CD4-positive, alpha-beta T cell (primary cell): ENCODE measurements at regions not wholly inside any gene's neighbourhood (a gene's known extent, or its start where the extent isn't known, plus 50 kb on each side); places are given as distances from the start of the nearest gene placed in this dataset.

Source experiments
- ATAC-seq: fragments of 200-7000 bp; cut with Tn5 transposase; one replicate; pipeline ENCODE4 v1.10.0; 2022; ENCODE audit warnings: mild to moderate bottlenecking; ENCODE audit not compliant: poor library complexity
- CTCF ChIA-PET: fragments of 350-600 bp; sonication (Branson Sonifier 250); formaldehyde crosslinking; loops from one replicate; lab custom pipeline; 2021; ENCODE audit warnings: antibody characterized with exemption, inconsistent platforms; lab: Charles Lee
- POLR2A ChIA-PET: fragments of 350-600 bp; sonication (Branson Sonifier 250); formaldehyde crosslinking; loops from one replicate; lab custom pipeline; 2021; ENCODE audit warnings: antibody characterized with exemption, inconsistent platforms; lab: Charles Lee
- DNase-seq, 14 experiments: peaks; one replicate each; pipeline ENCODE4 v3.0.0-alpha.2; 2013 to 2020; ENCODE audit warnings: mixed read lengths in 2 of 14
- H3K27ac ChIP-seq, 2 donors: one replicate each; pipeline versions ENCODE4 v1.5.1 to v1.7.0; 2013; ENCODE audit warnings: low read length in 2 of 2, low read depth in 1 of 2, mild to moderate bottlenecking in 1 of 2
- H3K27me3 ChIP-seq, 2 experiments: 1 replicate in 1 of 2; 2 replicates in 1 of 2; pipeline versions ENCODE4 v1.6.1 to v1.7.0; 2013; ENCODE audit warnings: low read length in 2 of 2, control low read depth in 1 of 2, mild to moderate bottlenecking in 1 of 2, moderate library complexity in 1 of 2; ENCODE audit not compliant: insufficient read depth in 2 of 2, control insufficient read depth in 1 of 2
- H3K36me3 ChIP-seq: one replicate; pipeline ENCODE4 v1.6.1; 2013; ENCODE audit warnings: low read length, control low read depth; ENCODE audit not compliant: insufficient read depth
- H3K4me1 ChIP-seq: one replicate; pipeline ENCODE4 v1.6.1; 2013; ENCODE audit warnings: low read length, control low read depth; ENCODE audit not compliant: insufficient read depth
- H3K4me3 ChIP-seq: one replicate; pipeline ENCODE4 v1.5.1; 2013; ENCODE audit warnings: mild to moderate bottlenecking, low read length, moderate library complexity
- H3K9me3 ChIP-seq, 2 experiments: 1 replicate in 1 of 2; 2 replicates in 1 of 2; pipeline versions ENCODE4 v1.6.1 to v1.7.0; 2013; ENCODE audit warnings: low read length in 2 of 2, mild to moderate bottlenecking in 2 of 2, control low read depth in 1 of 2, moderate library complexity in 1 of 2; ENCODE audit not compliant: control insufficient read depth in 1 of 2, insufficient read depth in 1 of 2
- H3K27ac Mint-ChIP-seq: one replicate; pipeline ENCODE4 v1.8.0; 2020; ENCODE audit warnings: mixed read lengths
- H3K27me3 Mint-ChIP-seq: one replicate; pipeline ENCODE4 v1.8.0; 2021; ENCODE audit warnings: mixed read lengths
- H3K36me3 Mint-ChIP-seq: one replicate; pipeline ENCODE4 v1.8.0; 2021; ENCODE audit warnings: low read depth, mixed read lengths
- H3K4me1 Mint-ChIP-seq: one replicate; pipeline ENCODE4 v1.8.0; 2021; ENCODE audit warnings: low read depth, mixed read lengths
- H3K4me3 Mint-ChIP-seq: one replicate; pipeline ENCODE4 v1.8.0; 2020; ENCODE audit warnings: mild to moderate bottlenecking, mixed read lengths
- H3K9me3 Mint-ChIP-seq: one replicate; pipeline ENCODE4 v1.8.0; 2020; ENCODE audit warnings: mixed read lengths
- CTCF ChIP-seq: fragments of 200-600 bp; IDR thresholded peaks from one replicate; pipeline ENCODE4 v1.8.0; 2022; ENCODE audit warnings: antibody characterized with exemption, mild to moderate bottlenecking
- intact Hi-C, 2 experiments: fragments of 100-400 bp; cut with DNase I in 1 of 2; cut with micrococcal nuclease in 1 of 2; formaldehyde crosslinking; loops; one replicate each; pipeline versions ENCODE4 v1.15.1 to v1.9.0; 2023 to 2025; cut with DNase I, micrococcal nuclease

GRCh38 chr4:117400039-117400835 lies 314.9 kb upstream of the TRAM1L1 start:
- ATAC-seq = no peak
- no peak overlapping the region for H3K27ac Mint-ChIP-seq
- H3K36me3 Mint-ChIP-seq = no peaks in the 10 kb centered on the region
- intact Hi-C loops = no loop called here
- no peaks in the 10 kb centered on the region for H3K9me3 ChIP-seq
- H3K4me1 Mint-ChIP-seq = no peaks in the 10 kb centered on the region
- H3K27ac ChIP-seq = no peak overlapping the region
- no peak overlapping the region for H3K4me3 Mint-ChIP-seq
- TF ChIP-seq CTCF = no peak
- no peak for DNase-seq
- H3K27me3 Mint-ChIP-seq = no peaks in the 10 kb centered on the region
- no peak overlapping the region for H3K4me3 ChIP-seq
- no peaks in the 10 kb centered on the region for H3K36me3 ChIP-seq
- no peaks in the 10 kb centered on the region for H3K27me3 ChIP-seq
- H3K9me3 Mint-ChIP-seq = no peaks in the 10 kb centered on the region
- POLR2A ChIA-PET = no interaction called here
- CTCF ChIA-PET = no interaction called here
- H3K4me1 ChIP-seq = no peaks in the 10 kb centered on the region

- H3K4me1 ChIP-seq = no peaks in the 10 kb centered on the region
- intact Hi-C loops = no loop called here
- Mint-ChIP-seq H3K27me3 (no peaks in the 10 kb centered on the region), H3K4me3 (no peak overlapping the region), H3K36me3 (no peaks in the 10 kb centered on the region), H3K9me3 (peaks cover 2% of the 10 kb centered on the region), H3K27ac (no peak overlapping the region), H3K4me1 (no peaks in the 10 kb centered on the region)
- H3K27me3 ChIP-seq = no peaks in the 10 kb centered on the region
- no peak for ATAC-seq
- TF ChIP-seq CTCF = no peak
- H3K4me3 ChIP-seq = no peak overlapping the region
- ChIA-PET CTCF (no interaction called here), POLR2A (no interaction called here)
- no peak for DNase-seq
- no peaks in the 10 kb centered on the region for H3K36me3 ChIP-seq
- no peak overlapping the region for H3K27ac ChIP-seq
- no peaks in the 10 kb centered on the region for H3K9me3 ChIP-seq
These were observed 327.3 kb upstream of the TRAM1L1 start for GRCh38 chr4:117412661-117413060.

GRCh38 chr4:117417856-117418255 lies 332.5 kb upstream of the TRAM1L1 start:
- ATAC-seq (no peak), DNase-seq (no peak)
- Mint-ChIP-seq H3K4me1 (no peaks in the 10 kb centered on the region), H3K4me3 (no peak overlapping the region), H3K27me3 (no peaks in the 10 kb centered on the region), H3K27ac (no peak overlapping the region), H3K36me3 (no peaks in the 10 kb centered on the region), H3K9me3 (no peaks in the 10 kb centered on the region)
- Histone ChIP-seq H3K4me3 (no peak overlapping the region), H3K27me3 (no peaks in the 10 kb centered on the region), H3K9me3 (no peaks in the 10 kb centered on the region), H3K36me3 (no peaks in the 10 kb centered on the region), H3K27ac (no peak overlapping the region), H3K4me1 (no peaks in the 10 kb centered on the region)
- ChIA-PET CTCF (no interaction called here), POLR2A (no interaction called here)
- TF ChIP-seq CTCF = no peak
- intact Hi-C loops = no loop called here
